ACHN (cell line): ENCODE measurements at regions not wholly inside any gene's neighbourhood (a gene's known extent, or its start where the extent isn't known, plus 50 kb on each side); places are given as distances from the start of the nearest gene placed in this dataset.
A peak's percentile ranks its signal among the peaks of the same experiment; 100 is the strongest.
"Not testable (repeated sequence)": the region's sequence is repeated elsewhere in the genome, so short reads cannot be mapped to it uniquely, and the experiment has no call there.

Source experiments
- DNase-seq: peaks from one replicate; pipeline ENCODE4 v3.0.0-alpha.2; 2015
- in situ Hi-C: cut with HindIII; loops from 2 replicates; pipeline ENCODE4 v1.10.0; 2017; ENCODE audit warnings: low sequenced_read_pairs, low pct_ligation_motif_present, low pct_unique_long_range_greater_than_20kb

GRCh38 chrX:137234651-137235402 is 201.0 kb upstream of the GPR101 start:
- DNase-seq: no peak
- in situ Hi-C loops: no loop called here

- in situ Hi-C loops: no loop called here
- DNase-seq: no peak
These were observed 199.7 kb upstream of the GPR101 start for GRCh38 chrX:137233478-137233877.

GRCh38 chrX:137227151-137227550 is 193.4 kb upstream of the GPR101 start:
- in situ Hi-C loops: no loop called here
- DNase-seq: no peak

- DNase-seq: no peak
- in situ Hi-C loops: no loop called here
These were observed 181.7 kb upstream of the GPR101 start for GRCh38 chrX:137215467-137215866.

- no peak for DNase-seq
- in situ Hi-C loops: no loop called here
These were observed 178.4 kb upstream of the GPR101 start for GRCh38 chrX:137212078-137212632.

- DNase-seq: no peak
- in situ Hi-C loops: no loop called here
These were observed 164.2 kb upstream of the GPR101 start for GRCh38 chrX:137198040-137198439.

- in situ Hi-C loops: no loop called here
- DNase-seq: peak; percentile 0
These were observed 162.2 kb upstream of the GPR101 start for GRCh38 chrX:137195991-137196390.

- no peak for DNase-seq
- in situ Hi-C loops: no loop called here
These were observed 161.5 kb upstream of the GPR101 start for GRCh38 chrX:137195296-137195695.

GRCh38 chrX:137194164-137194563 is 160.4 kb upstream of the GPR101 start:
- peak; percentile 34 for DNase-seq
- in situ Hi-C loops: no loop called here

GRCh38 chrX:137187540-137187939 is 153.7 kb upstream of the GPR101 start:
- in situ Hi-C loops: no loop called here

GRCh38 chrX:137178392-137178791 is 144.6 kb upstream of the GPR101 start:
- in situ Hi-C loops: no loop called here

More at GRCh38 chrX:137187540-137187939, 153.7 kb upstream of the GPR101 start:
- no peak for DNase-seq

GRCh38 chrX:137172317-137172948 is 138.6 kb upstream of the GPR101 start:
- DNase-seq: no peak
- in situ Hi-C loops: no loop called here

More at GRCh38 chrX:137178392-137178791, 144.6 kb upstream of the GPR101 start:
- DNase-seq: no peak

- no peak for DNase-seq
- in situ Hi-C loops: no loop called here
These were observed 137.8 kb upstream of the GPR101 start for GRCh38 chrX:137171626-137172025.

- in situ Hi-C loops: no loop called here
- no peak for DNase-seq
These were observed 132.8 kb upstream of the GPR101 start for GRCh38 chrX:137166591-137166990.

- in situ Hi-C loops: no loop called here
- no peak for DNase-seq
These were observed 130.5 kb upstream of the GPR101 start for GRCh38 chrX:137164329-137164728.

- in situ Hi-C loops: no loop called here
- no peak for DNase-seq
These were observed 117.6 kb upstream of the GPR101 start for GRCh38 chrX:137151403-137151802.

- in situ Hi-C loops: no loop called here
- no peak for DNase-seq
These were observed 110.1 kb upstream of the GPR101 start for GRCh38 chrX:137143864-137144263.

GRCh38 chrX:137122651-137123050 is 88.9 kb upstream of the GPR101 start:
- in situ Hi-C loops, DNase-seq: not testable (repeated sequence)

- in situ Hi-C loops: no loop called here
- DNase-seq: no peak
These were observed 85.3 kb upstream of the GPR101 start for GRCh38 chrX:137119049-137119448.

- DNase-seq: no peak
- in situ Hi-C loops: no loop called here
These were observed 84.7 kb upstream of the GPR101 start for GRCh38 chrX:137118536-137118935.
